H1 (cell line): ENCODE measurements at regions not wholly inside any gene's neighbourhood (a gene's known extent, or its start where the extent isn't known, plus 50 kb on each side); places are given as distances from the start of the nearest gene placed in this dataset.

Experiments
- RFX5 ChIP-seq: IDR thresholded peaks from 2 replicates; pipeline ENCODE4 v1.6.1; 2011; ENCODE audit warnings: low read depth, low read length, improper control_type of control experiment, borderline replicate concordance
- ZNF274 ChIP-seq: IDR thresholded peaks from 2 replicates; pipeline ENCODE4 v1.7.0; 2012; ENCODE audit warnings: low read length, borderline replicate concordance; ENCODE audit errors: extremely low read depth

GRCh38 chr14:49050822-49051221, 535.4 kb downstream of the RPS29 start:
- TF ChIP-seq ZNF274 = no peak
- TF ChIP-seq RFX5 = no peak
